ENCODE measurements at regions not wholly inside any gene's neighbourhood (a gene's known extent, or its start where the extent isn't known, plus 50 kb on each side); places are given as distances from the start of the nearest gene placed in this dataset.
"Not testable (repeated sequence)": the region's sequence is repeated elsewhere in the genome, so short reads cannot be mapped to it uniquely, and the experiment has no call there.

GRCh38 chr12:9435682-9436081, 172.0 kb downstream of the KLRB1 start:
- not testable (repeated sequence) for TF ChIP-seq CTCF (conservative IDR thresholded peaks at IDR 0.05; ENCODE audit: low read depth, low read length); RAD21 (IDR thresholded peaks at IDR 0.05; ENCODE audit: low read length); POLR2A (IDR thresholded peaks at IDR 0.05; ENCODE audit: low read depth, low read length); MXI1 (IDR thresholded peaks at IDR 0.05; ENCODE audit: borderline replicate concordance, low read depth, low read length); RFX5 (IDR thresholded peaks at IDR 0.05; ENCODE audit: low read depth, low read length)
